WTC11 (cell line): ENCODE measurements at regions not wholly inside any gene's neighbourhood (a gene's known extent, or its start where the extent isn't known, plus 50 kb on each side); places are given as distances from the start of the nearest gene placed in this dataset.

ENCODE experiments used
- ATAC-seq: fragments of 200-7000 bp; cut with Tn5 transposase; 2 replicates; pipeline ENCODE4 v1.10.0; 2021; ENCODE audit warnings: mild to moderate bottlenecking, moderate library complexity
- CTCF ChIA-PET: fragments of 300-600 bp; sonication (Branson Sonifier 250); formaldehyde crosslinking; loops from one replicate; lab custom pipeline; 2021; ENCODE audit warnings: antibody characterized with exemption; lab: Charles Lee
- POLR2A ChIA-PET: fragments of 350-600 bp; sonication (Branson Sonifier 250); formaldehyde crosslinking; loops from one replicate; lab custom pipeline; 2021; ENCODE audit warnings: antibody characterized with exemption; lab: Charles Lee
- DNase-seq: peaks from one replicate; pipeline ENCODE4 v3.0.0; 2021; ENCODE audit warnings: low spot score
- H3K27ac Mint-ChIP-seq: 2 replicates; pipeline ENCODE4 v1.8.0; 2021; ENCODE audit warnings: mixed read lengths
- H3K27me3 Mint-ChIP-seq: 2 replicates; pipeline ENCODE4 v1.8.0; 2021; ENCODE audit warnings: low read depth, mild to moderate bottlenecking, moderate library complexity, mixed read lengths
- H3K36me3 Mint-ChIP-seq: 2 replicates; pipeline ENCODE4 v1.8.0; 2021; ENCODE audit warnings: mixed read lengths
- H3K4me1 Mint-ChIP-seq: 2 replicates; pipeline ENCODE4 v1.8.0; 2022; ENCODE audit warnings: mixed read lengths
- H3K4me3 Mint-ChIP-seq: 2 replicates; pipeline ENCODE4 v1.8.0; 2021; ENCODE audit warnings: mild to moderate bottlenecking, moderate library complexity, mixed read lengths
- H3K9me3 Mint-ChIP-seq: 2 replicates; pipeline ENCODE4 v1.8.0; 2021; ENCODE audit warnings: mixed read lengths
- ATF1 ChIP-seq: sonication (generic); formaldehyde crosslinking; IDR thresholded peaks from 2 replicates; pipeline ENCODE4 v1.8.1; 2023; ENCODE audit warnings: mild to moderate bottlenecking, moderate library complexity, missing genetic modification reagents
- CREB1 ChIP-seq: sonication (generic); formaldehyde crosslinking; IDR thresholded peaks from 2 replicates; pipeline ENCODE4 v1.8.0; 2023; ENCODE audit warnings: mild to moderate bottlenecking, missing genetic modification reagents
- CTCF ChIP-seq: fragments of 200-600 bp; IDR thresholded peaks from 2 replicates; pipeline ENCODE4 v1.8.0; 2022; ENCODE audit warnings: antibody characterized with exemption
- ESRRA ChIP-seq: sonication (generic); formaldehyde crosslinking; IDR thresholded peaks from 2 replicates; pipeline ENCODE4 v1.8.1; 2022; ENCODE audit warnings: mild to moderate bottlenecking, missing genetic modification reagents, borderline replicate concordance
- FOXK1 ChIP-seq: sonication (generic); formaldehyde crosslinking; IDR thresholded peaks from 2 replicates; pipeline ENCODE4 v1.8.0; 2022; ENCODE audit warnings: mild to moderate bottlenecking, moderate library complexity, missing genetic modification reagents
- GRHL2 ChIP-seq: fragments of 250-450 bp; sonication (Bioruptor Pico); IDR thresholded peaks from 2 replicates; pipeline ENCODE4 v1.8.0; 2022; ENCODE audit warnings: mild to moderate bottlenecking, moderate library complexity; ENCODE audit not compliant: insufficient replicate concordance, severe bottlenecking
- IRF1 ChIP-seq: sonication (generic); formaldehyde crosslinking; IDR thresholded peaks from 2 replicates; pipeline ENCODE4 v1.8.0; 2023; ENCODE audit warnings: missing genetic modification reagents
- JUN ChIP-seq: sonication (generic); formaldehyde crosslinking; IDR thresholded peaks from 2 replicates; pipeline ENCODE4 v1.8.0; 2023; ENCODE audit warnings: mild to moderate bottlenecking, missing genetic modification reagents
- RELA ChIP-seq: sonication (generic); formaldehyde crosslinking; IDR thresholded peaks from 2 replicates; pipeline ENCODE4 v1.8.1; 2022; ENCODE audit warnings: missing genetic modification reagents, mild to moderate bottlenecking, borderline replicate concordance
- SOX15 ChIP-seq: fragments of 250-450 bp; sonication (Bioruptor Pico); IDR thresholded peaks from 2 replicates; pipeline ENCODE4 v1.9.0; 2021; ENCODE audit warnings: mild to moderate bottlenecking
- TCF7 ChIP-seq: sonication (generic); formaldehyde crosslinking; IDR thresholded peaks from 2 replicates; pipeline ENCODE4 v1.8.0; 2022; ENCODE audit warnings: mild to moderate bottlenecking, low read depth, missing genetic modification reagents, moderate library complexity
- USF2 ChIP-seq: sonication (generic); formaldehyde crosslinking; IDR thresholded peaks from 2 replicates; pipeline ENCODE4 v1.8.1; 2023; ENCODE audit warnings: mild to moderate bottlenecking, missing genetic modification reagents, moderate library complexity
- ZBTB21 ChIP-seq: sonication (generic); formaldehyde crosslinking; IDR thresholded peaks from 2 replicates; pipeline ENCODE4 v1.8.1; 2023; ENCODE audit warnings: mild to moderate bottlenecking, missing genetic modification reagents, borderline replicate concordance
- ZNF121 ChIP-seq: sonication (generic); formaldehyde crosslinking; IDR thresholded peaks from 2 replicates; pipeline ENCODE4 v1.8.0; 2023; ENCODE audit warnings: missing genetic modification reagents
- TF ChIP-seq, protein P1 (sequence below): fragments of 250-450 bp; sonication (Bioruptor Pico); IDR thresholded peaks from 2 replicates; pipeline ENCODE4 v1.8.0; 2021; ENCODE audit warnings: mild to moderate bottlenecking
- TF ChIP-seq, protein P2 (sequence below): fragments of 250-450 bp; sonication (Bioruptor Pico); IDR thresholded peaks from 2 replicates; pipeline ENCODE4 v1.9.0; 2021; ENCODE audit warnings: mild to moderate bottlenecking, borderline replicate concordance

DNA sequence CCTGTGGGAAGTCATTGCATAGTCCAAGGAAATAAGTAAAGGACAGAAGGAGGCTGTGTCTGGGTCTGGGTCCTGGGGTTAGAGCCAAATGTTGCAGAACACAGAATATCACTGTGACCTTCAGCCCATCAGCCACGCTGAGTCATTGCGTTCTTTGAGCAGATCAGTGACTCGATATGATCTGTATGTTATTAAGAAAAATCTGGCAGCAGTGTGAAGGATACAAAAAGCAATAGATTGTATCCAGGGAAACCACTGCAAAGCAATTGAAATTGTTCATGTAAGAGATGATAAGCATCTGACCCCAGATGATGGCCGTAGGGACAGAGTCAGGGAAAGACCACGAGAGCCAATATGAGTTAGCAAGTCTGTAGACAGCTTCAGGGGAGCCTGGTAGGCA is 1575.1 kb upstream of the SLC10A2 start:
- H3K36me3 Mint-ChIP-seq, result 0 out of 2 replicates have a peak, but pooled peaks cover 7% of the 10 kb centered on the region
- H3K4me1 Mint-ChIP-seq, result peaks cover 3% of the 10 kb centered on the region
- ATAC-seq, result no peak
- no peak overlapping the region for H3K27ac Mint-ChIP-seq
- TF ChIP-seq JUN (CRISPR knock-in tag), result no peak
- H3K27me3 Mint-ChIP-seq, result no peaks in the 10 kb centered on the region
- H3K4me3 Mint-ChIP-seq, result no peak overlapping the region
- ChIA-PET CTCF (no interaction called here), POLR2A (no interaction called here)
- peaks cover 24% of the 10 kb centered on the region for H3K9me3 Mint-ChIP-seq
- no peak for DNase-seq

DNA sequence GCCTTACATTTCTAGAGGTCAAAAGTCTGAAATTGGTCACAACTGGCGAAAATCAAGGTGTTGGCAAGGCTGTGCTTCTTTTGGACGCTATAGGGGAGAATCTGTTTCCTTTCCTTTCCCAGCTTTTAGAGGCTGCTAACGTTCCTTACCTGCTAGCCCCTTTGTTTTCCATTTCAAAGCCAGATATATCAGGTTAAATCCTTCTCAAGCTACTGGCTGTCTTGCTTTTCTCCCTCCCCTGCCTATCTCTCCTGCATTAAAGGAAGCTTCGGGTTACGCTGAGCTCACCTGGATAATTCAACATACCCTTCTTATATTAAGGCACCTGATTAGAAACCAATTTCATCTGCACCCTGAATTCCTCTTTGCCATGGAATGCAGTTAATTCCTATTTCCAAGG is 1569.7 kb upstream of the SLC10A2 start:
- POLR2A ChIA-PET, result no interaction called here
- peaks cover 9% of the 10 kb centered on the region for H3K4me1 Mint-ChIP-seq
- 0 out of 2 replicates have a peak, but pooled peaks cover 5% of the 10 kb centered on the region for H3K36me3 Mint-ChIP-seq
- TF ChIP-seq RELA (CRISPR knock-in tag) (no peak), ESRRA (no peak), FOXK1 (no peak), CTCF (no peak), ATF1 (CRISPR knock-in tag) (no peak), CREB1 (CRISPR knock-in tag) (no peak), TCF7 (CRISPR knock-in tag) (no peak), GRHL2 (no peak), ZNF121 (CRISPR knock-in tag) (no peak), IRF1 (CRISPR knock-in tag) (no peak), SOX15 (CRISPR knock-in tag) (no peak)
- CTCF ChIA-PET, result no interaction called here
- no peaks in the 10 kb centered on the region for H3K27me3 Mint-ChIP-seq
- no peak for DNase-seq
- H3K4me3 Mint-ChIP-seq, result no peak overlapping the region
- peaks cover 8% of the 10 kb centered on the region for H3K9me3 Mint-ChIP-seq
- peak; percentile 69 for ATAC-seq
- no peak overlapping the region for H3K27ac Mint-ChIP-seq

- H3K9me3 Mint-ChIP-seq, result no peaks in the 10 kb centered on the region
- no peak overlapping the region for H3K4me3 Mint-ChIP-seq
- H3K27me3 Mint-ChIP-seq, result no peaks in the 10 kb centered on the region
- H3K27ac Mint-ChIP-seq, result no peak overlapping the region
- DNase-seq (no peak), ATAC-seq (no peak)
- CTCF ChIA-PET, result no interaction called here
- H3K4me1 Mint-ChIP-seq, result peaks cover 6% of the 10 kb centered on the region
- POLR2A ChIA-PET, result no interaction called here
- no peak for TF ChIP-seq ZBTB21
- TF ChIP-seq USF2 (CRISPR knock-in tag), result no peak
- no peaks in the 10 kb centered on the region for H3K36me3 Mint-ChIP-seq
These were observed 1567.8 kb upstream of the SLC10A2 start for GRCh38 chr13:104634016-104634415.

GRCh38 chr13:104632736-104633135 is 1566.5 kb upstream of the SLC10A2 start:
- no peaks in the 10 kb centered on the region for H3K27me3 Mint-ChIP-seq
- TF ChIP-seq, protein P1, sequence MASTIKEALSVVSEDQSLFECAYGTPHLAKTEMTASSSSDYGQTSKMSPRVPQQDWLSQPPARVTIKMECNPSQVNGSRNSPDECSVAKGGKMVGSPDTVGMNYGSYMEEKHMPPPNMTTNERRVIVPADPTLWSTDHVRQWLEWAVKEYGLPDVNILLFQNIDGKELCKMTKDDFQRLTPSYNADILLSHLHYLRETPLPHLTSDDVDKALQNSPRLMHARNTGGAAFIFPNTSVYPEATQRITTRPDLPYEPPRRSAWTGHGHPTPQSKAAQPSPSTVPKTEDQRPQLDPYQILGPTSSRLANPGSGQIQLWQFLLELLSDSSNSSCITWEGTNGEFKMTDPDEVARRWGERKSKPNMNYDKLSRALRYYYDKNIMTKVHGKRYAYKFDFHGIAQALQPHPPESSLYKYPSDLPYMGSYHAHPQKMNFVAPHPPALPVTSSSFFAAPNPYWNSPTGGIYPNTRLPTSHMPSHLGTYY (CRISPR knock-in tag), result no peak
- TF ChIP-seq, protein P2, sequence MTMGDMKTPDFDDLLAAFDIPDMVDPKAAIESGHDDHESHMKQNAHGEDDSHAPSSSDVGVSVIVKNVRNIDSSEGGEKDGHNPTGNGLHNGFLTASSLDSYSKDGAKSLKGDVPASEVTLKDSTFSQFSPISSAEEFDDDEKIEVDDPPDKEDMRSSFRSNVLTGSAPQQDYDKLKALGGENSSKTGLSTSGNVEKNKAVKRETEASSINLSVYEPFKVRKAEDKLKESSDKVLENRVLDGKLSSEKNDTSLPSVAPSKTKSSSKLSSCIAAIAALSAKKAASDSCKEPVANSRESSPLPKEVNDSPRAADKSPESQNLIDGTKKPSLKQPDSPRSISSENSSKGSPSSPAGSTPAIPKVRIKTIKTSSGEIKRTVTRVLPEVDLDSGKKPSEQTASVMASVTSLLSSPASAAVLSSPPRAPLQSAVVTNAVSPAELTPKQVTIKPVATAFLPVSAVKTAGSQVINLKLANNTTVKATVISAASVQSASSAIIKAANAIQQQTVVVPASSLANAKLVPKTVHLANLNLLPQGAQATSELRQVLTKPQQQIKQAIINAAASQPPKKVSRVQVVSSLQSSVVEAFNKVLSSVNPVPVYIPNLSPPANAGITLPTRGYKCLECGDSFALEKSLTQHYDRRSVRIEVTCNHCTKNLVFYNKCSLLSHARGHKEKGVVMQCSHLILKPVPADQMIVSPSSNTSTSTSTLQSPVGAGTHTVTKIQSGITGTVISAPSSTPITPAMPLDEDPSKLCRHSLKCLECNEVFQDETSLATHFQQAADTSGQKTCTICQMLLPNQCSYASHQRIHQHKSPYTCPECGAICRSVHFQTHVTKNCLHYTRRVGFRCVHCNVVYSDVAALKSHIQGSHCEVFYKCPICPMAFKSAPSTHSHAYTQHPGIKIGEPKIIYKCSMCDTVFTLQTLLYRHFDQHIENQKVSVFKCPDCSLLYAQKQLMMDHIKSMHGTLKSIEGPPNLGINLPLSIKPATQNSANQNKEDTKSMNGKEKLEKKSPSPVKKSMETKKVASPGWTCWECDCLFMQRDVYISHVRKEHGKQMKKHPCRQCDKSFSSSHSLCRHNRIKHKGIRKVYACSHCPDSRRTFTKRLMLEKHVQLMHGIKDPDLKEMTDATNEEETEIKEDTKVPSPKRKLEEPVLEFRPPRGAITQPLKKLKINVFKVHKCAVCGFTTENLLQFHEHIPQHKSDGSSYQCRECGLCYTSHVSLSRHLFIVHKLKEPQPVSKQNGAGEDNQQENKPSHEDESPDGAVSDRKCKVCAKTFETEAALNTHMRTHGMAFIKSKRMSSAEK (CRISPR knock-in tag), result no peak
- TF ChIP-seq, all 79 proteins: peak for 0
- Mint-ChIP-seq H3K4me1 (peaks cover 6% of the 10 kb centered on the region), H3K4me3 (no peak overlapping the region), H3K9me3 (no peaks in the 10 kb centered on the region), H3K27ac (no peak overlapping the region), H3K36me3 (no peaks in the 10 kb centered on the region)
- ATAC-seq, result no peak
- ChIA-PET CTCF (no interaction called here), POLR2A (no interaction called here)
- no peak for DNase-seq
